NCI-H1417 (cell line): ENCODE measurements at regions not wholly inside any gene's neighbourhood (a gene's known extent, or its start where the extent isn't known, plus 50 kb on each side); places are given as distances from the start of the nearest gene placed in this dataset.
"Not testable (repeated sequence)": the region's sequence is repeated elsewhere in the genome, so short reads cannot be mapped to it uniquely, and the experiment has no call there.

Experiments
- DNase-seq, 3 experiments: peaks; one replicate each; lab custom pipeline; 2025; lab: John Stamatoyannopoulos, UW

DNA sequence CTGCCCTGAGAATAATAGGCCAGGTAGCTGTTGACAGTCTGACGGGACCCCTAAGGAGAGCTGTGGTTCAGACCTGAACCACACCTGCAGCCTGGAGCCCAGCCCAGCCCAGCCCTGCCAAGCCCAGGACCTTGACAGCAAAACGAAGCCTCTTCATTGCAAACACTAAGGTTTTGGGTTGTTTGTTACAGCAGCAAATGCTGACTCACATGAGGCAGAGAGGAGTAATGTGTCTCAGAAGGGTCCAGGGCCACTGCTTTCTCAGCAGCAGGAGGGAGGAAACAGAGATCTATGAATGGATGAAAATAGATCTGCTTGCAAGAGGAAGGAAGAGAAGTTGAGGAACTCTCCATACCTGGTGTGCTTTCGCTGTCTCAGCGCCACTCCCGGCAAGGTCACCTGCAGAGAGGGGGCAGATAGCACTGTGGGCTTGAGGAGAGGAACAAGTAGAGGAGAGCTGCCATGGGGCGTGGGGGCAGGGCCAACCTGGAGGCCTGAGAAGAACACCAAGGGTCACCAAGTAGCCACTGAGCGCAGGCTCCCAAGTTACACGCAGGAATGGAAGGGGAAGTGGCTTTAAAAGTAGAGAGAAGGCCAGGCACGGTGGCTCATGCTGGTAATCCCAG is 127.2 kb downstream of the ZNF281 start:
- no peak for DNase-seq

DNA sequence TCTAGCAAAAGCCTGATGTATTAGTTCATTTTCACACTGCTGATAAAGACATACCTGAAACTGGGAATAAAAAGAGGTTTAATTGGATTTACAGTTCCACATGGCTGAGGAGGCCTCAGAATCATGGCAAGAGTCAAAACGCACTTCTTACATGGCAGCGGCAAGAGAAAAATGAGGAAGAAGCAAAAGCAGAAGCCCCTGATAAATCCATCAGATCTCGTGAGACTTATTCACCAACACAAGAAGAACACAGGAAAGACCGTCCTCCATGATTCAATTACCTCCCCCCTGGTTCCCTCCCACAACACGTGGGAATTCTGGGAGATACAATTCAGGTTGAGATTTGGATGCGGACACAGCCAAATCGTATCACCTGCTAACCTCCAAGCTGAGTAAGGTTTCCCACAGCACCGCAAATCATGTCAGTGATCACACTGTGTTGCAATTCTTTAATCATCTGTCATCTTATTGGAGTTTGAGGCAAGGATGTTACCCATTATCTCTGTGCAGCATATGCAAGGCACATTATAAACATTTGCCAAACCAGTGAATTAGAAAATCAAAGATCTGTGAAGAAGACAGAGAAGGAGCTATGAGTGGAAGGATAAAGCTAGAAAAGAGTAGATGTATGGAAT is 128.5 kb downstream of the ZNF281 start:
- DNase-seq: no peak

DNA sequence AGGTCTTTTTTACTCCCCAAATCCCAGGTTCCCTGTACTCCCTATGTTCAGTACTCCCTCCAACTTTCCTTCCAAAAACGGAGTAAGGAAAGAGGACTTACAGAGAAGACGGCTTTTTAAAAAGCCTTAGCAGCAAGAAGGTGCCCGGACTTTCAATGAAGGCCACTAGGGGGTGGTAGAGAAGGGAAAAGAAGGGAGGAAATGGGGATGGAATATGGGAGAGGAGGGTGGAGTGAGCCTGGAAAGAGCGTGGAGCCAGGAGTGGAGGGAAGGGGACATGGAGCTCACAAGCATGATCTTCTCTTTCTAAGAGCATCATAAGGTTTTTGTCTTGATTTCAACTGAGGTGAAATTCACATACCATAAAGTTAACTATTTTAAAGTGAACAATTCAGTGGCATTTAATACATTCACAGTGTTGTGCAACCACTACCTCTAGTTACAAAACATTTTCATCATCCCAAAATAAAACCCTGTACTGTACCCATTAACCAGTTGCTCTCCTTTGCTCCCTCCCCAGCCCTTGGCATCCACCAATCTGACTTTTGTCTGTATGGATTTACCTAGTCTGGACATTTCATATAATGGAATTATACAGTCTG is 129.9 kb downstream of the ZNF281 start:
- peak in 2 of 3 experiments; percentile 34 to 36 for DNase-seq

DNA sequence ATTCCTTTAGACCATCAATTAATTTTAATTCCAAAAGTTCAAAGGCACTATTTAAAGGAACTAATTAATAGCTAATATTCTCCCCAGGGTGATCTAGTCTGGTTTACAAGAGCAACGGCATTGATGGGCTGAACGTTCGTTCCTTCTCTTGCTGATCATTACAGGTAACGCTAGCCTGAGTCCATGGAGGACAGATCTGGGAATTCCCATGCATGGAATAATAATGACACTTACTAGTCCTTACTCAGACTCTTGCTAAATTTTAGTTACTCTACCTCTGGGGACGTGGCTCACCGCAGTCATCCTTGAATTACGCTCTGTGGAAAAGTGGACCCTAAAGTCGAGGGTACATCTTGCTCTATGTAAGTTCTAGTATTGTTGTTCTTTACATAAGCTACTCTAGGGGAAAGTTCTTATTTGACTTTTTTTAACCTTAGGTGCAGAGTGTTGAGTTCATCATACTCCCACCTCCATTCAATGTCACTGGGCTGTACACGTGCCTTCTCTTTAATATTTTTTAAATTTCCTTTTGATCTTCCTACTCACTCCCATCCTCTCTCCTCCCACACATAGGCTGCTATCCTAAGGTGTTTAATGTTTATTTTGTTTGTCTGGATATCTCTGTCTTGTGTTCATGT is 133.9 kb downstream of the ZNF281 start:
- DNase-seq: no peak

DNA sequence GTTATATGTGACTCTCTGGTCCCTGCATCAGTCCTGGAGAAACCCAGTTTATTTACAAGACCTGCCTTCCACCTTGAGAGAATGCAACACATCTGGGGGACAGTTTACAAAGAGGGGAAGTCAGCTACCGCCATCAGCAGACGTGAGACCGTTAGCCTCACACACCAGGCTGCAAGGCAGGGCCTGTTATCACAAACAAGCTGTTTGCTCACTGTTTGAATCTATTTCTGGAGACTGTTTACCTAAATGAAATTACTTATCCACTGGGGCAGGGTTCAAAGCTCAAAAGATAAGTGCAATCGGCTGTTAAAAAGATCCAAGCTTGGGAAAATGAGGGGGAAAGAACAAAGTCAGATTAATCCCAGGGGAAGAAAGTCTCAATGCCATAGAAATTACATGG is 134.4 kb downstream of the ZNF281 start:
- DNase-seq: peak in 1 of 3 experiments; percentile 24

DNA sequence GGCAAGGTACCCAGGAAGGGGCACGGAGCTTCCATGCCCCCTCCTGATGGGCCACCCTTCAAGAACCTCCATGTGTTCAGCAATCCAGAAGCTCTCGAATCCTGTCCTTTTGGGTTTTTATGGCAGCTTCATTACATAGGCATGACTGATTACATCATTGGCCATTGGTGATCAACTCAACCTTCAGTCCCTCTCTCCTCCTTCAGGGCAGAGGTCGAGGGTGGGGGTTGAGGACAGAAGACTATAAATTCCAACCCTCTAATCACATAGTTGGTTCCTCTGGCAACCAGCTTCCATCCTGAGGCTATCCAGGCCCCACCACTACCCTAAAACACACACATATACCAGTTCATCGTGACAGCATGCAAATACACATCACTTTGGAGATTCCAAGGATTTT is 135.7 kb downstream of the ZNF281 start:
- DNase-seq: no peak

DNA sequence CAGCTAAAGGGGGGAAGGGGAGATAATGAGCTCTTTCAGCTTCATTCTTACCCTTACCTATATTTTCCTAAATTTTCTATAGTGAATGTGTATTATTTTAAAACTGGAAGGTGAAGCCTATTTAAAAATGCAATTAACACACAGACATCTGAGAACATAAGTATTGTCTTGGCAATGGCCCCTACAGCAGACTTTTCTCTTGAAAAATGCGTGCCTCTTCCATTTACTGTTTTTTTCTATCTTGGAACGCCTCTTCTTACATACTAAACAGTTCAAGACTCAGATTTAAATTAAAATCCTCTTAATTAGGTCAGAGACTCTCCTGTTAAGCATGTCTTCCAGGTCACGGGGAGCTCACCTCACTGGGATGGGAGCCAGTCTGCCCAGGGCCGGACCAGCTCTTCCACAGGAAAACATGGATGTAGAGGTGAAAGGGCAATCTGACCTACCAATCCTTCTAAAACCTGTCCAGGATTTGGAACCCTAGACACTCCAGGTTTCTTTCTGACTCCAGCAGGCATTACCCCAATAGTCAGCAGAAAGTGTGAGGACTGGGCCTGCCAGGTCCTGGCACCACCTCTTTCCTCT is 137.3 kb downstream of the ZNF281 start:
- no peak for DNase-seq

DNA sequence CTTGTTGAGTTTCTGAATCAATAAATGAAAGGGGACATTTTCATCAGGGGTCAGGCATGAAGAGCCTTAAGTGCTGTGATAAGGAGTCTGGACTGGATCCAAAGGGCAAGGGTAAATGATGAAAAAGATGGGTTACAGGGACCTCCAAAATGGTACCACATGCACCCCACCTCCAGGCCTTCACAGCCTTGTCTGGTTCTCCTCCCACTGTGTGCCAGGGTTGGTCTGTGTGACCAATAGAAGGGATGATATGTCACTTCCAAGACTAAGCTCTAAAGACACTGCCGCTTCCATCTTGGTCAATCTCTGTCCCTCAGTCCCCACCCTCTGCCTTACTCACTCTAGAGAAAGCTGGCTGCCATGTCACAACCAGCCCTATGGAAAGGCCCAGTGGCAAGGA is 140.6 kb downstream of the ZNF281 start:
- DNase-seq: no peak

DNA sequence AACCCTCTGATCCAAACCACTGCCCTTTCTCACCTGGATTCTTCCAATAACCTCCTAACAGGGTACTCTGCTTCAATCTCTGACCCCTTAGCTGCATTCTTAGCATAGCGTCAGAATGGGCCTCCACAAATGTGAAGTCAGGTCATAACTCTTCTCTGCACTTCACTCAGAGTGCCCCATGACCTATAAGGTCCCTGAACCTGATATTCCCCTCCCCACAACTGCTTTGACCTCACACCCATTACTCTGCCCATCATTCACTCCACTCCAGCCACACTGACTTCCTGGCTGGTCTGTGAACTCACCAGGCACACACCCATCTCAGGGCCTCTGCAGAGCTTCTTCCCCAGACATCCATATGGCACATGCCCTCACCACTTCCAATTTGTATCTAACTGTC is 141.9 kb downstream of the ZNF281 start:
- no peak for DNase-seq

DNA sequence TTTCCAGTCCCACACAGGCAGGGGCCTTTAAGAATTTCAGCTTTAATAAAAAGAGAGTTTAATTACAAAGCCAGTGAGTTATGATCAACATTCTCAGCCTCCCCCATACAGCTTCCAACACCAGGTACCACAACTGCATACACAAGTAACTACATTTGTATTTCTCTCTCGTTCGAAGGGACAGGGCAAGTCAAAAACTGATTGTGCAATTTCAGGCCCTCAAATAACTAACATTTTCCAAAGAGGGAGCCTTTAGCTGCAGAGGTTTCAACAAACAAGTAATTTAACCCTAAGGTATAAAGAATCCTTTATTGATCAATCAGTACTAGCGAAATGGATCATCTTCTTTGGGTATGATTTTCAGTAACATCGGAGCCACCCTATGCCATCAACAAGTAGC is 142.4 kb downstream of the ZNF281 start:
- DNase-seq: no peak

DNA sequence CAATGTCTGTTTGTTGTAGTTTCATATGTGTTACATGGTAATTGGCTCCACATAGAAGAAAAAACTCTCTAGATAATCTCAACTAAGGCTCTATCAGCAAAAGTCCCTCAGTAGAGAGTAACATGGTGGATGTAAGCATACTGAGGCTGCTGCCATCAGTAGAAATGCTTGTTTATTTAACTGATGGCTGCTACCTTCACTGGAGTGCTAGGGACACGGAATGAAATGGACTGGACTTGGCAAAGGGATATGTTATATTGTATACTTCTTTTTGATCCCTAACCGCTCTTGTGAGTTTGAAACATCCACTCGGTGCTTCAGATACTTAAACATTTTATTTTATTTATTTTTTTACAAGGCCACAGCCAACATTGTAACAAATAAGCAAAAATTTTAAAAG is 143.0 kb downstream of the ZNF281 start:
- no peak for DNase-seq

DNA sequence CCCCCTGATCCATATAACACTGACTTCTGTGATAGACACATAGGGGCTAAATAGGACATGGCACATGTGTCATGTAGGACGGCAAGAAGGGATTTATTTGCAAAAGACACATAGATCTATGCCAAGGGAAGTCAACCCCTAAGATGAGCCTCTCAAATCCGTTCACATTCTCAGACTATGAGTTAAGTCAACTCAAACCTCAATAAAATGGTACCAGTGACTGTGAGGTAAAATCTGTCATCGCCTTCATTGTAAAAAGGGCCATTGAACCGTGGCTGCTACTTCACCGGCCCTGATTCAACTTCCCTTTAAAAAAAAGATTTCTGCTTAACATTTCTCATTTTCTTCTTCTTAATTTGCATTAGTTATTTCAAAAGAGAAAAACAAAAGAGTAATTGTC is 144.0 kb downstream of the ZNF281 start:
- no peak for DNase-seq

DNA sequence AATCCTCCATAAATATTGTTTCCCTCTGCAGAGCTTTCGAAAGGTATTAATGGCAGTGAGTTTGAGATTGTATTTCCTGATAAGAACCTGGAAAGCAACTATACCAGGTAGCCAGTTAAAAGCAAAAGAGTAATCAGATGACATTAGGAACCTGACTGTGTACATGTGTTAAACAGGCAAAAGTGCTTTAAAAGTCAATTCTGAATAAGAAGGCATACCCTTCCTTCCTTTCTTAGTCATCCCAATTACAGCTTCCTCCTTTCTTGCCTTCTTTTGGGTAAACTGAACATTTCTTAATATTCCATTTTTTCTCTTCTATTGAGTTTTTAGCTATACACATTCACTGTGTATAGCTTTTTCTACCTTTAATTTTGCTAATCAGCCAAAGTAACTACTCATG is 144.7 kb downstream of the ZNF281 start:
- no peak for DNase-seq

DNA sequence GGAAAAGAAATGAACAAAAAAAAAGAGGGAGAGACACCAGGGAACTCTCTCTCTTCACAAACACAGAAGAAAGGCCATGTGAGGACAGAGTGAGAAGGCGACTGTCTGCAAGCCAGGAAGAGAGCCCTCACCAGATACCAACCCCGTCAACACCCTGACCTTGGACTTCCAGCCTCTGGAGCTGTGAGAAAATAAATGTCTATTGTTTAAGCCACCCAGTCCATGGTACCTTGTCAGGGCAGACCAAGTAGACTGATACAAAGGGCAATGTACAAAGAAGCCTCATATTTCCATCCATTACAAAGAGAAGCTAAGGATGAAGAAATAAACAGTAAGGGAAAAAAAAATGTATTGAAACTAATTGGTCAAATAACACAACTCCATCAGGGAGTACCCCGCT is 146.6 kb downstream of the ZNF281 start:
- no peak for DNase-seq

DNA sequence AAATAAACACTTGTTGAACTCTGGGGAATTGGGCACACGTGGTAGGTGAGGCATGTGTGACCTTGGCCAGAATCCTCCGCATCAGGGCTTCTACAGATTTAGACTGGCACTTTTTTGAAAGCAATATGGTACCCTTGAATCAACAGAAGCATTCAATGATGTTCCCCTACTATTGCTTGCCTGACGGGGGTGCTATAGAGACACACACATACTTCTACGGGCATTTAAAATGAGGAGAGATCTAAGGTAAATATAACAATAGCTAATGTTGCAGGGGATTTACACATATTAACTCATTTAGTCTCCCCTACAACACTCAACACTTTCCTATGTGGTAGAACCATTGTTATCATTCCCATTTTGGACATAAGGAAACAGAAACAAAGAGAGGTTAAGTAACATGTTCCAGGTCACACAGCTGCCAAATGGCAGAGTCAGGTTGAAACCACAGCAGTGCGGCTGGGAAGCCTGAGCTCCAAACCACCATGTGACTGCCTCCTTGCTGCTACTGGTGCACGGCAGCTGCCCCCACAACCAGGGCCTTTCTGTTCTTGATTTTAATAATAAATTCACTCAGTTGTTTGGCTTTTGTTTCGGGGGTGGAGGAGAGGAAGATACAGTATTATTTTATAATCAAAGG is 147.4 kb downstream of the ZNF281 start:
- DNase-seq: no peak

DNA sequence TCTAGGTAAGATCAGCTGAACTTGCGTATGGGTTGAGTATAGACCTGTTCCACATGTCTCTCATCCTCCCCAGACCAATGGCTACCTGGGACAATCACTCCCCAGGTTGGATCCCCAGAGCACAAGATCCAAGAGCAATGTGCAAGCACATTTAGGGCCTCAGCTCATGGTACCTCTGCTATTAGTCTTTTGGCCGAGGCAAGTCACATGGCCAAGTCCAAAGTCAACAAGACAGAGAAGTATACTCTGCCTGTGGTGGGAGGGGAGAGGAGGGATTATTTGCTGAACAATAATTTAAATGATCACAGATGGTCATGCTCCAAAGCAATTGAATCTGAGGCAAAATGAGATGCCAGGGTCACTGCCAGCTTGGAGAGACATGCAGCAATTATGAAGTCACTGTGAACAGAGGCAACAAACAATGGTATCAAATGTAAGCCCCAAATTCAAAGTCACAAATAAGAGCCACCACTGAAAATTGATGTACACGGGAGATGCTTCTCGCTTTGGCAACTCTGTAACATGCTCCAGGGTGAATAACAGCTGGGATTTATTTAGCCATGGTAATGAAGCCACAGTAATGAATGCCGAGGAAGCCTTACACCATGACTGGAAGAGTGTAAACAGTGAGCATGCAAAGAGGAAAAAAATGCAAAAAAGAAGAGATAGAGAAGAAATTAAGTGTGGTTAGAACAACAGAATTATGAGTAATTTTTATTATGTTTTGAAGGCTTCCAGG is 149.1 kb downstream of the ZNF281 start:
- peak in 2 of 3 experiments; percentile 39 to 59 for DNase-seq

DNA sequence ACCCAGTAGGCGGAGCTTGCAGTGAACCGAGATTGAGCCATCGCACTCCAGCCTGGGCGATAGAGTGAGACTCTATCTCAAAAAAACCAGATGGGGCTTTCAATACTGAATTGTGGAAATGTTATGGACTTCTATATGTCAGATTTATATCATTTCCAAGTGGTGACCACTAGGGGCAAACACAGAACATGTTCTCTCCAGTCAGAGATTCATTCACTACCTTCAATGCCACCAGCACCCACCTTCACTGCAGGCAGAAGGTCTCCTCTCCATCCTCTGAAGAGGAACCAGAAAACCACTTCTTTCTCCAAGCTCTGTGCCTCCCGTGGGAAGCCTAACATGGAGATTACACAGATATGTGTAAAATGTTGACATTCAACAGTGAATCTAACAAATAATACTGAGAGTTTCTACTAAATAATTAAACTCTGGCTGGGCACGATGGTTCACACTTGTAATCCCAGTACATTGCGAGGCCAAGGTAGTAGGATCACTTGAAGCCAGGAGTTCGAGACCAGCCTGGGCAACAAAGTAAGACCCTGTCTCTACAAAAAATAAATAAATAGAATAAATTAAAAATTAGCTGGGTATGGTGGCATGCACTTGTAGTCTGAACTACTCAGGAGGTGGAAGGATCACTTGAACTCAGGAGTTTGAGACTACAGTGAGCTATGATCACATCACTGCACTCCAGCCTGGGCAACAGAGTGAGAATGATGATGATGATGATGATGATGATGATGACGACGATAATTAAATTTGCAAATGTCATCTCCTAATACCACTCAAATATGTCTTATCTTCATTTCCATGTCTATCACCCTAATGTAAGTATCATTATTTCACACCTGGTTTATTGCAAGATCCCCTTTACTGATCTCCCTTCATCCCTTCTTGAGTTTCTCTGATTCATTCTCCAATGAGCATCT is 151.1 kb downstream of the ZNF281 start:
- DNase-seq: peak in 1 of 3 experiments; percentile 25

DNA sequence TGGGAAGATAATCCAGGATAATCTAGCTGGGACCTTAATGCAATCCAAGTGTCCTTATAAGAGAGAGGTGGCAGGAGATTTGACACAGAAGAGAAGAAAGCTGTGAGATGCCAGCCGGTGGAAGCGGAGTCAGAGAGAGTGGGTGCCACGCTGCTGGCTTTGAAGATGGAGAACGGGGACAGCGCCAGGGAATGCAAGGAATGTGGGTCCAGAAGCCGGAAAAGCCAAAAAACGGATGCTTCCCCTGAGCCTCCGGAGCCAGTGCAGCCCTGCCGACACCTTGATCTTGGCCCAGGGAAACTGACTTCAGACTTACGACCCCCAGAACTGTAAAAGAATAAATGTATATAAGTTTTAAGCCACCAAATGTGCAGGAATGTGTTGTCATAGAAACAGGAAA is 152.6 kb downstream of the ZNF281 start:
- no peak for DNase-seq

DNA sequence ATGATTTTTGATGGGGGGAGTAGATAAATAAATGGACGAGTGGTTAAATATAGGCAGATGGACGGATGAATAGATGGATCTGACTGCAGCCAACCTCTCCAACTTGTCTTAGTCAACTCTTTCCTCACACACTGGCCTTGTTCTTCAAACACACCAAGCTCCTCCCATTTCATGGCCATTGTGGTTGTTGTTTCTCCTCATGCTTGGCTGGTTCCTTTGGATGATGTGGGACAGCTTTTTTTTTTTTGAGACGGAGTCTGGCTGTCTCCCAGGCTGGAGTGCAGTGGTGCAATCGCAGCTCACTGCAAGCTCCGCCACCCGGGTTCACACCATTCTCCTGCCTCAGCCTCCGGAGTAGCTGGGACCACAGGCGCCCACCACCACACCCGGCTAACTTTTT is 155.2 kb downstream of the ZNF281 start:
- DNase-seq: not testable (repeated sequence)

DNA sequence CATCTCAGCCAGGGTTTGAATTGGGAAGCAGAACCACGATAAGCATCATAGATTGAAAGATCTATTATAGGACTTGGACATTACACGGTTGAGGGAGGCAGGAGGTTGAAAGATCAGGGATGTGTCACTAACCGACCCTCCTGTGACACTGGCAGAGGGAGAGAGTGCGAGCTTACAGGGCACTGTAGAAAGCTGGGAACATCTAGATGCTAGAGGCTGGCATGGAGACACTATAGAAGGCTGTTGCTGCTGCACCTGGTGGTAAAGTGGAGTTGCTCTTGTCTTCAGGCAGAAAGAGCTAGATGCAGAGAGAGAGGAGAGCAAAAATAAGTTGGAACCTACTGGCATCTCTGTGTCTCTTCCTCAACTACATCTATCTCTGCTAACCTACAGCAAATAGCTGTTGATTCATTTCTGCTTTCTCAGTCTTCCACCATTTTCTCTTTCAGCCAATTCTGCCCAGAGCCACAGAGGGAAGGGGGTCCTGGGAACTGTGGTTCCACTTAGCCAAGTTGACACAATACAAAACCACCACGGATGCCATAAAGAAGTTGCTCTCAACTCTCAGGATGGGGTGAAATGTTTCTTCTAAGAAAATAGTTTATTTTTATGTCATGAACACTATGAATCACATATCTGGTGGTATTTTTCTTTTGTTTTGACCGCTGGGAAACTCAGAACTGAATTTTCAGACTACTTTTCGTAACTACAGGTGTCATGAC is 155.9 kb downstream of the ZNF281 start:
- DNase-seq: no peak
